ENCODE measurements at regions not wholly inside any gene's neighbourhood (a gene's known extent, or its start where the extent isn't known, plus 50 kb on each side); places are given as distances from the start of the nearest gene placed in this dataset.

- no peak for TF ChIP-seq CTCF (IDR thresholded peaks at IDR 0.05)
- no peak for TF ChIP-seq POLR2AphosphoS5 (IDR thresholded peaks at IDR 0.05; ENCODE audit: low read depth, low read length)
- no peak for TF ChIP-seq REST (IDR thresholded peaks at IDR 0.05; ENCODE audit: insufficient read depth in 1 of 2, low read depth in 2 of 2, low read length in 1 of 2)
- TF ChIP-seq SIN3A (IDR thresholded peaks at IDR 0.05; ENCODE audit: borderline replicate concordance, insufficient read depth, low read depth, low read length) = no peak
Measured at GRCh38 chr15:75775296-75776064, 62.8 kb upstream of the CSPG4 start.

Measured in Panc1 (cell line).